ENCODE measurements at regions not wholly inside any gene's neighbourhood (a gene's known extent, or its start where the extent isn't known, plus 50 kb on each side); places are given as distances from the start of the nearest gene placed in this dataset.

- CTCF ChIA-PET = no interaction called here
- Histone ChIP-seq H3K27me3 (replicated peaks in 1 of 4; ENCODE audit: control extremely low read depth in 1 of 4, control insufficient read depth in 3 of 4, insufficient read depth in 4 of 4, low read length in 3 of 4) (no peaks in the 10 kb centered on the region), H3K4me1 (ENCODE audit: control insufficient read depth in 2 of 2, insufficient read depth in 2 of 2, low read length in 2 of 2) (peaks cover 0 to 7% of the 10 kb centered on the region in 2 donors), H3K9ac (ENCODE audit: low read length) (no peak overlapping the region), H3K79me2 (ENCODE audit: control insufficient read depth, insufficient read depth, low read length) (no peaks in the 10 kb centered on the region), H3K36me3 (replicated peaks in 1 of 2; ENCODE audit: control extremely low read depth in 1 of 2, control insufficient read depth in 1 of 2, extremely low read depth in 1 of 2, insufficient read depth in 2 of 2, low read length in 1 of 2) (no peaks in the 10 kb centered on the region), H4K20me1 (ENCODE audit: control insufficient read depth, insufficient read depth, low read length, poor library complexity, severe bottlenecking) (no peaks in the 10 kb centered on the region), H3K9me3 (ENCODE audit: control extremely low read depth in 1 of 3, control insufficient read depth in 2 of 3, insufficient read depth in 1 of 3, low read length in 2 of 3) (no peaks in the 10 kb centered on the region), H3K27ac (ENCODE audit: low read length in 2 of 2) (no peak overlapping the region), H3K4me3 (ENCODE audit: control extremely low read depth in 1 of 5, extremely low read depth in 1 of 5, insufficient read depth in 1 of 5, low read depth in 2 of 5, low read length in 4 of 5) (no peak overlapping the region), H2AFZ (ENCODE audit: insufficient read depth, low read depth, low read length, poor library complexity, severe bottlenecking) (peak overlapping the region; percentile 17), H3K4me2 (replicated peaks; ENCODE audit: low read depth, low read length, poor library complexity, severe bottlenecking) (no peak overlapping the region)
- Mint-ChIP-seq H3K27me3 (no peaks in the 10 kb centered on the region), H3K27ac (no peak overlapping the region), H3K4me1 (no peaks in the 10 kb centered on the region), H3K4me3 (no peak overlapping the region), H3K9me3 (ENCODE audit: insufficient read depth) (no peaks in the 10 kb centered on the region)
- POLR2A ChIA-PET = no interaction called here
- TF ChIP-seq EZH2 (IDR thresholded peaks at IDR 0.05; ENCODE audit: borderline replicate concordance, insufficient read depth, low read depth, low read length, poor library complexity, severe bottlenecking) = no peak
- TF ChIP-seq CTCF (IDR thresholded peaks at IDR 0.05) = no peak
- ATAC-seq (ENCODE audit: low read depth) = no peak
- WGBS (ENCODE audit: insufficient coverage) = 50% methylated on average over 2 of the region's 3 CpGs
- intact Hi-C loops (cut with micrococcal nuclease) = no loop called here
- DNase-seq = no peak
These were observed 1560.6 kb upstream of the SLC39A10 start for GRCh38 chr2:194096402-194096801.

- Histone ChIP-seq H3K9me3 (ENCODE audit: control extremely low read depth in 1 of 3, control insufficient read depth in 2 of 3, insufficient read depth in 1 of 3, low read length in 2 of 3) (peaks cover 0 to 5% (median 0%) of the 10 kb centered on the region in 3 donors), H3K4me2 (replicated peaks; ENCODE audit: low read depth, low read length, poor library complexity, severe bottlenecking) (no peak overlapping the region), H3K79me2 (ENCODE audit: control insufficient read depth, insufficient read depth, low read length) (no peaks in the 10 kb centered on the region), H3K4me3 (ENCODE audit: control extremely low read depth in 1 of 5, extremely low read depth in 1 of 5, insufficient read depth in 1 of 5, low read depth in 2 of 5, low read length in 4 of 5) (no peak overlapping the region), H2AFZ (ENCODE audit: insufficient read depth, low read depth, low read length, poor library complexity, severe bottlenecking) (peak overlapping the region; percentile 5), H3K36me3 (replicated peaks in 1 of 2; ENCODE audit: control extremely low read depth in 1 of 2, control insufficient read depth in 1 of 2, extremely low read depth in 1 of 2, insufficient read depth in 2 of 2, low read length in 1 of 2) (no peaks in the 10 kb centered on the region), H3K4me1 (ENCODE audit: control insufficient read depth in 2 of 2, insufficient read depth in 2 of 2, low read length in 2 of 2) (peaks cover 0 to 7% of the 10 kb centered on the region in 2 donors), H3K27me3 (replicated peaks in 1 of 4; ENCODE audit: control extremely low read depth in 1 of 4, control insufficient read depth in 3 of 4, insufficient read depth in 4 of 4, low read length in 3 of 4) (no peaks in the 10 kb centered on the region), H3K9ac (ENCODE audit: low read length) (no peak overlapping the region), H3K27ac (ENCODE audit: low read length in 2 of 2) (no peak overlapping the region), H4K20me1 (ENCODE audit: control insufficient read depth, insufficient read depth, low read length, poor library complexity, severe bottlenecking) (no peaks in the 10 kb centered on the region)
- Mint-ChIP-seq H3K27ac (no peak overlapping the region), H3K9me3 (ENCODE audit: insufficient read depth) (no peaks in the 10 kb centered on the region), H3K4me3 (no peak overlapping the region), H3K4me1 (no peaks in the 10 kb centered on the region), H3K27me3 (no peaks in the 10 kb centered on the region)
- TF ChIP-seq CTCF (IDR thresholded peaks at IDR 0.05) = no peak
- no peak for TF ChIP-seq EZH2 (IDR thresholded peaks at IDR 0.05; ENCODE audit: borderline replicate concordance, insufficient read depth, low read depth, low read length, poor library complexity, severe bottlenecking)
- no CpG with 5 or more reads among the region's 1 CpG for WGBS (ENCODE audit: insufficient coverage)
- ChIA-PET POLR2A (no interaction called here), CTCF (no interaction called here)
- no peak for ATAC-seq (ENCODE audit: low read depth)
- DNase-seq = no peak
- intact Hi-C loops (cut with micrococcal nuclease) = no loop called here
These were observed 1561.7 kb upstream of the SLC39A10 start for GRCh38 chr2:194095359-194095758.

All from B cell (primary cell).